Neutrophil (primary cell): ENCODE measurements at regions not wholly inside any gene's neighbourhood (a gene's known extent, or its start where the extent isn't known, plus 50 kb on each side); places are given as distances from the start of the nearest gene placed in this dataset.

ENCODE experiments used
- H3K27ac ChIP-seq: fragments of 200-600 bp; sonication (generic); 2 replicates; pipeline ENCODE4 v1.5.1; 2016; ENCODE audit warnings: mild to moderate bottlenecking, moderate library complexity
- H3K27me3 ChIP-seq: fragments of 200-600 bp; sonication (generic); 2 replicates; pipeline ENCODE4 v1.6.0; 2016; ENCODE audit warnings: mild to moderate bottlenecking
- H3K36me3 ChIP-seq: fragments of 200-600 bp; sonication (generic); 2 replicates; pipeline ENCODE4 v1.5.1; 2017
- H3K4me1 ChIP-seq, 2 experiments: fragments of 200-600 bp in 1 of 2; sonication (generic) in 1 of 2; 1 replicate in 1 of 2; 2 replicates in 1 of 2; pipeline versions ENCODE4 v1.5.1 to v1.6.1; 2013 to 2016; ENCODE audit warnings: low read depth in 1 of 2, low read length in 1 of 2, mild to moderate bottlenecking in 1 of 2, moderate library complexity in 1 of 2; ENCODE audit not compliant: control insufficient read depth in 1 of 2, insufficient read depth in 1 of 2
- H3K4me3 ChIP-seq, 2 experiments: fragments of 200-600 bp in 1 of 2; sonication (generic) in 1 of 2; 1 replicate in 1 of 2; 2 replicates in 1 of 2; pipeline ENCODE4 v1.5.1; 2013 to 2016; ENCODE audit warnings: low read depth in 1 of 2, low read length in 1 of 2, mild to moderate bottlenecking in 1 of 2, moderate library complexity in 1 of 2
- H3K9me3 ChIP-seq: fragments of 200-600 bp; sonication (generic); 2 replicates; pipeline ENCODE4 v1.5.1; 2016
- CTCF ChIP-seq: fragments of 200-600 bp; sonication (generic); IDR thresholded peaks from 2 replicates; pipeline ENCODE4 v1.5.1; 2016; ENCODE audit warnings: antibody characterized with exemption

- H3K27ac ChIP-seq, result no peak overlapping the region
- H3K9me3 ChIP-seq, result no peaks in the 10 kb centered on the region
- H3K4me1 ChIP-seq, result no peaks in the 10 kb centered on the region
- no peak overlapping the region for H3K4me3 ChIP-seq
- peaks cover 37% of the 10 kb centered on the region for H3K27me3 ChIP-seq
- H3K36me3 ChIP-seq, result no peaks in the 10 kb centered on the region
- no peak for TF ChIP-seq CTCF
These were observed 284.7 kb downstream of the TRIB2 start for GRCh38 chr2:13001408-13001807.

GRCh38 chr2:13002536-13003331, 286.0 kb downstream of the TRIB2 start:
- TF ChIP-seq CTCF, result no peak
- H3K9me3 ChIP-seq, result no peaks in the 10 kb centered on the region
- H3K27ac ChIP-seq, result no peak overlapping the region
- peaks cover 42% of the 10 kb centered on the region for H3K27me3 ChIP-seq
- no peaks in the 10 kb centered on the region for H3K36me3 ChIP-seq
- no peaks in the 10 kb centered on the region for H3K4me1 ChIP-seq
- H3K4me3 ChIP-seq, result no peak overlapping the region

- no peak for TF ChIP-seq CTCF
- Histone ChIP-seq H3K9me3 (no peaks in the 10 kb centered on the region), H3K4me3 (no peak overlapping the region), H3K4me1 (no peaks in the 10 kb centered on the region), H3K27me3 (peaks cover 45% of the 10 kb centered on the region), H3K27ac (no peak overlapping the region), H3K36me3 (no peaks in the 10 kb centered on the region)
These were observed 286.8 kb downstream of the TRIB2 start for GRCh38 chr2:13003500-13003899.

GRCh38 chr2:13005048-13005447, 288.3 kb downstream of the TRIB2 start:
- Histone ChIP-seq H3K4me1 (no peaks in the 10 kb centered on the region), H3K36me3 (no peaks in the 10 kb centered on the region), H3K9me3 (no peaks in the 10 kb centered on the region), H3K27me3 (peaks cover 51% of the 10 kb centered on the region), H3K27ac (no peak overlapping the region), H3K4me3 (no peak overlapping the region)
- no peak for TF ChIP-seq CTCF

- Histone ChIP-seq H3K27ac (no peak overlapping the region), H3K27me3 (peaks cover 46% of the 10 kb centered on the region), H3K4me1 (no peaks in the 10 kb centered on the region), H3K4me3 (no peak overlapping the region), H3K36me3 (no peaks in the 10 kb centered on the region), H3K9me3 (no peaks in the 10 kb centered on the region)
- TF ChIP-seq CTCF, result no peak
These were observed 289.1 kb downstream of the TRIB2 start for GRCh38 chr2:13005761-13006335.
